ENCODE measurements at regions not wholly inside any gene's neighbourhood (a gene's known extent, or its start where the extent isn't known, plus 50 kb on each side); places are given as distances from the start of the nearest gene placed in this dataset.

DNA sequence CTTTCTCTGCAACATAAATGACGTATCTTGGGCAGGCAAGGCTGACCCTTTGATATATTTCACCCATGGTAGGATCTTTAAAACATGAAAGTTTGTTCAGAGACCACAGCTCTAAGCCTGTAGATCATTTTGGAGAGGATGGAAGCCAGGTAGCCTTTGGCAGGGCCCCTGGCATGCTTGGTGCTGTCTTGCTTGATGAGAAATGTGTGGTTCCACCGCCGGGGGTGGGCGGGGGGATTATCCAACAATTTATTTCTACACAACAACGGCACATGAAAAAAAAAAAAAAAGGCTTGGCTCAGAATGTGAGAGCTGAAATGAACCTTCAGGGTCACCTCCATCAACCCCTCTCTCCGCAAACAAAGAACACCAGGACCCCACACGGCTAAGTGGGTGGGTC is 112.9 kb upstream of the MBNL2 start:
- no peaks in the 10 kb centered on the region for H4K20me1 ChIP-seq (ENCODE audit: low read length)
- no peaks in the 10 kb centered on the region for H3K9me3 ChIP-seq (ENCODE audit: low read length)
- no peak overlapping the region for H3K9ac ChIP-seq (ENCODE audit: low read length)
- POLR2A ChIA-PET (ENCODE audit: unreplicated experiment) = interaction anchor here (0.7 to 1.0 kb wide), 2 partner anchors 104 to 113 kb away, joined by 5 to 6 read pairs; partner anchors contain the start of gene MBNL2
- CTCF ChIA-PET = interaction anchor here (1.0 to 1.5 kb wide), 4 partner anchors 16 to 113 kb away, joined by 3 to 12 read pairs (median 6); partner anchors contain the start of gene MBNL2
- H3K4me2 ChIP-seq (ENCODE audit: low read length) = peak overlapping the region; percentile 65
- H3K9me2 ChIP-seq (replicated peaks; ENCODE audit: low read length) = no peaks in the 10 kb centered on the region
- H2AFZ ChIP-seq (ENCODE audit: low read length) = peak overlapping the region; percentile 26; the same call in 1 of the 2 replicates
- no TSS peak for BruUV-seq (replicated peaks)
- H3K4me3 ChIP-seq (ENCODE audit: low read length) = no peak overlapping the region
- no peak for ATAC-seq
- H3K4me1 ChIP-seq (ENCODE audit: insufficient read depth, low read length) = peaks cover 12% of the 10 kb centered on the region
- intact Hi-C loops (cut with micrococcal nuclease) = loop anchor here (1.0 to 10.0 kb wide), 3 partner anchors 13 to 235 kb away; no protein-coding TSS in a partner anchor
- TF ChIP-seq EZH2phosphoT487 (IDR thresholded peaks at IDR 0.05; ENCODE audit: borderline replicate concordance, low read length) = no peak
- TF ChIP-seq, protein P1, sequence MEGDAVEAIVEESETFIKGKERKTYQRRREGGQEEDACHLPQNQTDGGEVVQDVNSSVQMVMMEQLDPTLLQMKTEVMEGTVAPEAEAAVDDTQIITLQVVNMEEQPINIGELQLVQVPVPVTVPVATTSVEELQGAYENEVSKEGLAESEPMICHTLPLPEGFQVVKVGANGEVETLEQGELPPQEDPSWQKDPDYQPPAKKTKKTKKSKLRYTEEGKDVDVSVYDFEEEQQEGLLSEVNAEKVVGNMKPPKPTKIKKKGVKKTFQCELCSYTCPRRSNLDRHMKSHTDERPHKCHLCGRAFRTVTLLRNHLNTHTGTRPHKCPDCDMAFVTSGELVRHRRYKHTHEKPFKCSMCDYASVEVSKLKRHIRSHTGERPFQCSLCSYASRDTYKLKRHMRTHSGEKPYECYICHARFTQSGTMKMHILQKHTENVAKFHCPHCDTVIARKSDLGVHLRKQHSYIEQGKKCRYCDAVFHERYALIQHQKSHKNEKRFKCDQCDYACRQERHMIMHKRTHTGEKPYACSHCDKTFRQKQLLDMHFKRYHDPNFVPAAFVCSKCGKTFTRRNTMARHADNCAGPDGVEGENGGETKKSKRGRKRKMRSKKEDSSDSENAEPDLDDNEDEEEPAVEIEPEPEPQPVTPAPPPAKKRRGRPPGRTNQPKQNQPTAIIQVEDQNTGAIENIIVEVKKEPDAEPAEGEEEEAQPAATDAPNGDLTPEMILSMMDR (conservative IDR thresholded peaks at IDR 0.05; ENCODE audit: low read depth, low read length) = no peak
- TF ChIP-seq EZH2 (IDR thresholded peaks at IDR 0.05; ENCODE audit: low read length, unreplicated experiment) = no peak
- no peaks in the 10 kb centered on the region for H3K36me3 ChIP-seq (ENCODE audit: low read depth, low read length)
- H3K79me2 ChIP-seq (ENCODE audit: low read length) = no peaks in the 10 kb centered on the region
- H3K27ac ChIP-seq (ENCODE audit: low read length) = no peak overlapping the region
- H3K27me3 ChIP-seq (ENCODE audit: low read length) = no peaks in the 10 kb centered on the region
- H3F3A ChIP-seq (ENCODE audit: low read length, unreplicated experiment) = no peaks in the 10 kb centered on the region
- no peak for DNase-seq

DNA sequence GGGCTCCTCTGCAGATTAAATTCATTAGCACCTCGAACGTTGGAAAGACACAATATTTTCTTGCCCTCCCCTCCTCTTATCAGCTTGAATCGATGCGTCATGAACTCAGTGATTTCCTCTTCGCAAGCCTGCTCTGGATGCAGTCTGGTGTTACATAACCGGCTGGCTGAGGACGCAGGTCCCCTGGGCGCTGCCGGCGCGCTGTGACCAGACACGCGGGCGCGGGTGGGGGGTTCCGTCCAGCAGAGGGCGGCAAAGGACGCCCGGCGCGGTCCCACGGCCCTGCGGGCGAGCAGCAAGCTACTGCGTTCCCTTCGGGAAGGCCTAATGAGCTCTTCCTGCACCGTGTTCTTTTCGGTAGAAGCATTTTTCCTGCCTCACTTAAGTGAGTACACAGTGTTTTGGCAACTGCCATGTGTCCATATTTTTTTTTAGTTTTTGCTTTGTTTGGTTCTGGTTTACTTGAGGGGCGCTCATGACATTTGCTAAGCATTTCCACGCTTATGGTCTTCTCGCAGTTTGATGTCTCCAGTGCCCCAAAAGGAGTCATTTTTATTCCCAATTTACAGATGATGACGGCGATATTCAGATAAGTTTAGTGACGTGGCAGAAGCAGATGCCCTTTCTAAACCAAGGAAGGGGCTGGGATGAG is 112.2 kb upstream of the MBNL2 start:
- Histone ChIP-seq H3K9me3 (ENCODE audit: low read length) (no peaks in the 10 kb centered on the region), H3K4me3 (ENCODE audit: low read length) (no peak overlapping the region), H3K27me3 (ENCODE audit: low read length) (no peaks in the 10 kb centered on the region), H3K27ac (ENCODE audit: low read length) (no peak overlapping the region), H3K79me2 (ENCODE audit: low read length) (no peaks in the 10 kb centered on the region), H3F3A (ENCODE audit: low read length, unreplicated experiment) (no peaks in the 10 kb centered on the region), H3K9me2 (replicated peaks; ENCODE audit: low read length) (no peaks in the 10 kb centered on the region), H3K9ac (ENCODE audit: low read length) (no peak overlapping the region), H4K20me1 (ENCODE audit: low read length) (no peaks in the 10 kb centered on the region), H3K36me3 (ENCODE audit: low read depth, low read length) (no peaks in the 10 kb centered on the region), H3K4me1 (ENCODE audit: insufficient read depth, low read length) (peaks cover 12% of the 10 kb centered on the region), H3K4me2 (ENCODE audit: low read length) (peak overlapping the region; percentile 65), H2AFZ (ENCODE audit: low read length) (peak overlapping the region; percentile 61; the same call in 1 of the 2 replicates)
- no peak for TF ChIP-seq EZH2 (IDR thresholded peaks at IDR 0.05; ENCODE audit: low read length, unreplicated experiment)
- TF ChIP-seq, protein P1 (conservative IDR thresholded peaks at IDR 0.05; ENCODE audit: low read depth, low read length) = peak; percentile 88
- BruUV-seq (replicated peaks) = no TSS peak
- ChIA-PET CTCF (interaction anchor here (0.6 to 1.5 kb wide), 14 partner anchors 9 to 256 kb away, joined by 3 to 17 read pairs (median 4); partner anchors contain the start of gene MBNL2), POLR2A (ENCODE audit: unreplicated experiment) (interaction anchor here (0.7 to 1.0 kb wide), 2 partner anchors 103 to 112 kb away, joined by 5 to 6 read pairs; partner anchors contain the start of gene MBNL2)
- ATAC-seq (peak; percentile 94), DNase-seq (peak; percentile 82)
- intact Hi-C loops (cut with micrococcal nuclease) = loop anchor here (1.0 to 10.0 kb wide), 5 partner anchors 12 to 247 kb away; no protein-coding TSS in a partner anchor

DNA sequence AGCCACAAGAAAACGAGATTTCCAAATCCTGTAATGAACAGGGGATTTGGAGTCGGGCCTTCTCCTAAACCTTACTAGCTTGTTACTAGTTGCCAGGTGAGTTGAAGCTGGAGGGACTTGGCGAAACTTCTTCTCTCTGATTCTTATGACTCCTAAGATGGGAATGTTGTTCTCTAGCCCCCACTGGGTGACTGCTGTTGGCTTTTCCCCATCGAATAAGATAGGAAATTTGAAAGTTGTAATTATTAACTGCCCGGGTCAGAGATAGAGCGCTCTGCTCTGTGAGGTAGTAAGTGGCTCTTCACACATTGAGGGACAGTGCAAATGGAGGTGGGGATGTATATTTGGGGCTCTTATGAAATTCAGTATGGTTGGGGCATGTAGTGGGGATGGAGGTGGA is 111.2 kb upstream of the MBNL2 start:
- Histone ChIP-seq H3K27ac (ENCODE audit: low read length) (no peak overlapping the region), H3K4me3 (ENCODE audit: low read length) (no peak overlapping the region), H2AFZ (ENCODE audit: low read length) (no peak overlapping the region), H3F3A (ENCODE audit: low read length, unreplicated experiment) (no peaks in the 10 kb centered on the region), H3K9me2 (replicated peaks; ENCODE audit: low read length) (no peaks in the 10 kb centered on the region), H3K9me3 (ENCODE audit: low read length) (no peaks in the 10 kb centered on the region), H3K4me1 (ENCODE audit: insufficient read depth, low read length) (peaks cover 16% of the 10 kb centered on the region), H3K79me2 (ENCODE audit: low read length) (no peaks in the 10 kb centered on the region), H3K36me3 (ENCODE audit: low read depth, low read length) (no peaks in the 10 kb centered on the region), H3K4me2 (ENCODE audit: low read length) (no peak overlapping the region), H4K20me1 (ENCODE audit: low read length) (no peaks in the 10 kb centered on the region), H3K27me3 (ENCODE audit: low read length) (no peaks in the 10 kb centered on the region), H3K9ac (ENCODE audit: low read length) (no peak overlapping the region)
- DNase-seq = peak; percentile 23
- TF ChIP-seq EZH2 (IDR thresholded peaks at IDR 0.05; ENCODE audit: low read length, unreplicated experiment) (no peak), EZH2phosphoT487 (IDR thresholded peaks at IDR 0.05; ENCODE audit: borderline replicate concordance, low read length) (no peak)
- TF ChIP-seq, protein P1 (conservative IDR thresholded peaks at IDR 0.05; ENCODE audit: low read depth, low read length) = no peak
- no peak for ATAC-seq
- CTCF ChIA-PET = no interaction called here
- intact Hi-C loops (cut with micrococcal nuclease) = loop anchor here (1.0 to 5.0 kb wide), 2 partner anchors 101 to 246 kb away; no protein-coding TSS in a partner anchor
- BruUV-seq (replicated peaks) = no TSS peak
- POLR2A ChIA-PET (ENCODE audit: unreplicated experiment) = no interaction called here

All from PC-3 (cell line).